ENCODE measurements at regions not wholly inside any gene's neighbourhood (a gene's known extent, or its start where the extent isn't known, plus 50 kb on each side); places are given as distances from the start of the nearest gene placed in this dataset.

DNA sequence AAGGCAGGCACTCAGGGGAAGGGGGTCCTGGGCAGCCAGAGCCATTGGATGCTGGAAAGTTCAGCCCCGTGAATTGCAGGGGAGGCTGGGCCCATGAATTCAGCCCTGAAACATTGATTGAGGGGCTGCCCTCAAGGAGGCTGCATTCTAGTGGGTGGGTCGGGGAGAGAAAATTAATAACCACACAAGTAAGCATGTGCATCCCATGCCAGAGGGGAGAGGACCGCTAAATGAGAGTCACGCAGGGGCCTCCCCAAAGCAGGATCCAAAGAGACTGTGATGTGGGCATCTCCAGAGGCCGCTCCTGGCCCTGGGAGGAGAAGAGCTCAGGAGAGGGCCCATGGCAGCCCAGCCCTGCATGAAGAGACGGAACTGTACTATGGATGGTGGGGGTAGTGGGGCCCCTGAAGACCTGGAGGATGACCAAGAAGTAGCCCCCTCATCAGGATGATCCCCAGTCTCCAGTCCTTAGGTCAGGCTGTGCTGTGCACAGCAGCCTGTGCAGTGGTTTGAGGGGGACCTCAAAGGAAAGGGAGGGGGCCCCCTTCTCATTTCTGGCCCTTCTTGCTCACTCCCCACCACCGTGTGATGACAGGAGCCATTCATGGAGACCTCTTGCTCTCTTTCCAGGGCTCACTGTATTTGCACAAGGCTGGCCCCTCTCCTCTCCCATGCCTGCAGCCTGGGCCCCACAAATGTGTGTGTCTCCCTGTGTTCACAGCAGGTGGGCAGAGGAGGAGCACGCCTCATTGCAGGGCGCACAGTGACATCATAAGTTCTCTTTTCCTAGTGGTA lies 233.6 kb upstream of the IRX1 start:
- TF ChIP-seq, protein P1, sequence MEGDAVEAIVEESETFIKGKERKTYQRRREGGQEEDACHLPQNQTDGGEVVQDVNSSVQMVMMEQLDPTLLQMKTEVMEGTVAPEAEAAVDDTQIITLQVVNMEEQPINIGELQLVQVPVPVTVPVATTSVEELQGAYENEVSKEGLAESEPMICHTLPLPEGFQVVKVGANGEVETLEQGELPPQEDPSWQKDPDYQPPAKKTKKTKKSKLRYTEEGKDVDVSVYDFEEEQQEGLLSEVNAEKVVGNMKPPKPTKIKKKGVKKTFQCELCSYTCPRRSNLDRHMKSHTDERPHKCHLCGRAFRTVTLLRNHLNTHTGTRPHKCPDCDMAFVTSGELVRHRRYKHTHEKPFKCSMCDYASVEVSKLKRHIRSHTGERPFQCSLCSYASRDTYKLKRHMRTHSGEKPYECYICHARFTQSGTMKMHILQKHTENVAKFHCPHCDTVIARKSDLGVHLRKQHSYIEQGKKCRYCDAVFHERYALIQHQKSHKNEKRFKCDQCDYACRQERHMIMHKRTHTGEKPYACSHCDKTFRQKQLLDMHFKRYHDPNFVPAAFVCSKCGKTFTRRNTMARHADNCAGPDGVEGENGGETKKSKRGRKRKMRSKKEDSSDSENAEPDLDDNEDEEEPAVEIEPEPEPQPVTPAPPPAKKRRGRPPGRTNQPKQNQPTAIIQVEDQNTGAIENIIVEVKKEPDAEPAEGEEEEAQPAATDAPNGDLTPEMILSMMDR (IDR thresholded peaks at IDR 0.05; ENCODE audit: control insufficient read depth, extremely low read depth, insufficient read depth) = no peak
- no peak for DNase-seq (ENCODE audit: low read depth)
- no peak overlapping the region for H3K4me3 ChIP-seq (ENCODE audit: low read depth, low read length)

DNA sequence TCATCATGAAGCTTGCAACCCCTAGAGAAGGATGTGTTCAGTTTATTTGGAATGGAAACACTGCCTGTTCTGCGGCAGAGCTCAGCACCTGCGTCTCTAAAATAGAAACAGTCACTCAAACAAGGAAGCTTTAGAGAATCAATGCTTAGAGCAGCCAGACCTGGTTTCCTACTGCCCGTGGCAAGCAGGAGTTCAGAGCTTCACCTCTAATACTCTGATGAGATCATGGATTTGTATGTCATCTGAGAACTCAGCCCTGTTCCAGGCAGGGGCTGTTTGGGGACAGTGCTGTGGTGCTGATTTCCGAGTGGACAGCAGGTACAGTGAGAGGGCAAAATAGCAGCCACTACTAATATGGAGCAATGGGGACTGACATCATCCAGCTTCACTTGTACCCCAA lies 236.0 kb upstream of the IRX1 start:
- TF ChIP-seq, protein P1 (IDR thresholded peaks at IDR 0.05; ENCODE audit: control insufficient read depth, extremely low read depth, insufficient read depth) = no peak
- H3K4me3 ChIP-seq (ENCODE audit: low read depth, low read length) = no peak overlapping the region
- DNase-seq (ENCODE audit: low read depth) = no peak

DNA sequence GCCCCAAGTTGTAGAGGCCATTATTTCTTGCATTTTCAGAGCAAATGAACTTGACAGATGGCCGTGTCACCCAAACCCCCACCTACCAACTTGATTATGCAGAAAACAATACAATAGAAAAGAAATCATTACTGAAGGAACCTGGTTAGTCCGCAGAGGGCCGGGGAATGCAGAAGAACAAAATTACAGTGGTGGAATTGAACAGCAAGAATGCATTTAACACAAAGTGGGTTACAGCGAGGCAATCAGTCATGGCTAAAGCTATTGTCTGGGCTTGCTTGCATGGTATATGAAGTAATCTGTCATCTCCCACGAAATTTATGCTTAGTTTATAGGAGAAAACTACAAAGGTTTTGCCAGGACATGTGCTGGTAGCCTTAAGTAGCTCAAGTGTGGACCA lies 238.3 kb upstream of the IRX1 start:
- TF ChIP-seq, protein P1 (IDR thresholded peaks at IDR 0.05; ENCODE audit: control insufficient read depth, extremely low read depth, insufficient read depth) = no peak
- no peak for DNase-seq (ENCODE audit: low read depth)
- H3K4me3 ChIP-seq (ENCODE audit: low read depth, low read length) = no peak overlapping the region

DNA sequence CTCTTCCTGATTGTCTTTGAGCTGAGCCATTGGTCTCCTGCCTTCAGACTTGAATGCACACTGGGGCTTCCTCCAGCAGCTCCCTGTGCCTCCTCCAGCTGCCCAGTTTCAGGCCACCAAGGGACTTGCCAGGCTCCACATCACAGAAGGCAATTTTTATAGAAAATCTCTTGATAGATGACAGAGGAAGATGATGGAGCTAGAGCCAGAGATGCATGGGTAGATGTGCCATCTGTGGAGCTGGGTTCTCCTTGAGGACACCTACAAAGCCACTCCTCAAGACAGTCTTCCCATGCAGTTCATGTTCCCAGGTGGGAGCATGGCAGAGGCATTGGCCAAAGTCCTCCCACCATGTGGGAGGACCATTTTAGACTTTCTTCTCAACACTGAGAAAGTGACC lies 239.6 kb upstream of the IRX1 start:
- TF ChIP-seq, protein P1 (IDR thresholded peaks at IDR 0.05; ENCODE audit: control insufficient read depth, extremely low read depth, insufficient read depth) = no peak
- no peak overlapping the region for H3K4me3 ChIP-seq (ENCODE audit: low read depth, low read length)
- no peak for DNase-seq (ENCODE audit: low read depth)

DNA sequence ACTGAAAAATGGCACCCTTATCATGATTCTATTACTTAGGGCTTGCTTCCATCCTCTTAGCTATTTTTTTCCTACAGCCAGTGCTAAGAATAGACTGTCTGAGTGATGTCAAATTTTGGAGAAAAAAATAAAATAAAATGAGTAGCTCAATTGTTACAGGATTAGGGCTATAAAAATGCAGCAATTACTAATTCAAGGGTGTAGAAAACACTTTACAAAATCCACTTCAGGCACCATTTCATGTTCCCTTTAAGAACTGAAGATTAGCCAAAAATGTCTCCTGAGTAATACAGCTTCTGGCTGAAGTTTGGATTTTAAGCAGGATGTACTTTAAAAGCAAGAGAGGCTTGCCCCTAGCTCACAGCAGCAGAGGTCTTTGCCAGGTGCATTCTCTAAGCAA lies 240.5 kb upstream of the IRX1 start:
- H3K4me3 ChIP-seq (ENCODE audit: low read depth, low read length) = no peak overlapping the region
- TF ChIP-seq, protein P1 (IDR thresholded peaks at IDR 0.05; ENCODE audit: control insufficient read depth, extremely low read depth, insufficient read depth) = no peak
- DNase-seq (ENCODE audit: low read depth) = no peak

DNA sequence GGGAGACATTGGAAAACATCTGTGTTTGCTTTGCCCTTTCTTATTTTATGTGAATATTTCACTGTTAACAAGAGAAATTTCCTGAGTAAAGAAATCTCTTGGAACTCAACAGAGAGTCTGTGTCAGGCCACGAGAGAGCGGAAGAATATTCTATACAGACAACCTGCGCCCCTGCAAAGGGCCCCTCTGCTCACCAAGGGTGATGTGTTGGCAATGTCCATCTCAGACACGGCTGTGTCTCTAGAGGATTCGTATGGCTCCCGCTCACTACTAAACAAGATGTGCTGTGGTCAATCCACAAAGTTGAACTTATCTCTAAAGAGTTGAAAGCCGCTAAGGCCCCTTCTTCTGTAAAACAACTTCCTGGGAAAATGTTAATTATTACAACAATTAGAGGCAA lies 241.0 kb upstream of the IRX1 start:
- DNase-seq (ENCODE audit: low read depth) = no peak
- no peak overlapping the region for H3K4me3 ChIP-seq (ENCODE audit: low read depth, low read length)
- TF ChIP-seq, protein P1 (IDR thresholded peaks at IDR 0.05; ENCODE audit: control insufficient read depth, extremely low read depth, insufficient read depth) = no peak

DNA sequence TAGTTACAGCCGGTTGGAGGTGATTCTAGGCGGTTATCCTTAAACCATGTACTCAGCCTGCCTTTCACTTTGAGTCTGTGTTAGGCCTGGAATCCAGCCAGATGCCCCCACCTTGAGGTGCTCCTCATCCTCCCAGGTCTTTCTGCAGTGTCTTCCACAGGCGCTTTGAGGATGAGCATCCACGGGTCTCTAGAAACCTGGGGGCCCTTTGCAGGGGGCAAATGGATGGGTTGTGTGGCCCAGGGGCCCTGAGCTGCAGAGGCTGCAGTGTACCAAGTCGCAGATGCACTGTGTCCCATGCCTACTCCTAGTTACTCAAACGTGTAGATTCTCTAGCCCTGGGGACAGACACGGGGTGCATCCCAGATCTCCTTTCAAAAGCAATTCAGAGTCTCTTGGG lies 242.1 kb upstream of the IRX1 start:
- TF ChIP-seq, protein P1 (IDR thresholded peaks at IDR 0.05; ENCODE audit: control insufficient read depth, extremely low read depth, insufficient read depth) = no peak
- H3K4me3 ChIP-seq (ENCODE audit: low read depth, low read length) = no peak overlapping the region
- no peak for DNase-seq (ENCODE audit: low read depth)

Measured in LNCaP clone FGC (cell line).